GM21515 (cell line): ENCODE measurements at regions not wholly inside any gene's neighbourhood (a gene's known extent, or its start where the extent isn't known, plus 50 kb on each side); places are given as distances from the start of the nearest gene placed in this dataset.
"Not testable (repeated sequence)": the region's sequence is repeated elsewhere in the genome, so short reads cannot be mapped to it uniquely, and the experiment has no call there.

Experiments
- ATAC-seq: cut with Tn5 transposase; IDR thresholded peaks from one replicate; pipeline ENCODE4 v1.9.1; 2021; ENCODE audit not compliant: unreplicated experiment

DNA sequence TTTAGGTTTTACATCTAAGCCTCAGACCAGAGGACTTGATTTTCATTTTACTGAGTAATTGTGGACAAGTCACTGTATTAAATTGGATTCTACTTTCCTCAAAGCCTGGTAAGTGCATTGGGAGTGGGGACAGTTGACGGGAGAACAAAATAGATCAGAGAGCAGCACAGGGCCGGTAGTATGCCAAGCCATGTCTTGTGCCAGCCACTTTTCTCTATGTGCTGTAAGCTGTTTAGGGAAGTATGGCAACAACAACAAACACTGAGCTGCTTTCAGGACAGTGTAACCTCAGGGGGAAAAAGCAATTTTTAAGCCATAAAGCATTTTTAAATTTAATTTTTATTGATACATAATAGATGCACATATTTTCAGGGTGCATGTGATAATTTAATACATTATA, 365.9 kb upstream of the IGFBP3 start:
- ATAC-seq: no peak

DNA sequence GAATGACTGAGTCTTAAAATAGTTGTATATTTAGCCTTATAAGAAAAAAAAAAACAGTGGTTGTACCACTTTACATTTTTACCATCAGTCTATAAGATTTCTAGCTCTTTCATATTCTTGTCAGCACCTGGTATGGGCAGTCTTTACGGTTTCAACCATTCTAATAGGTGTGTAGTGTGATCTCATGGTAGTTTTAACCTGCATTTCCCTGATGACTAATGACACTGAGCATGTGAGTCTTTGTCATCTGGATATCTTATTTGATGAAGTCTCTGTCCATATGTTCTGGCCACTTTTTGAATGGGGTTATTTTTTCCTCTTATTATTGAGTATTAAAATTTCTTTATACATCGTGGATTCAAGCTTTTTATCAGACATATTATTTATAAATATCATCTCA, 365.3 kb upstream of the IGFBP3 start:
- ATAC-seq: no peak

DNA sequence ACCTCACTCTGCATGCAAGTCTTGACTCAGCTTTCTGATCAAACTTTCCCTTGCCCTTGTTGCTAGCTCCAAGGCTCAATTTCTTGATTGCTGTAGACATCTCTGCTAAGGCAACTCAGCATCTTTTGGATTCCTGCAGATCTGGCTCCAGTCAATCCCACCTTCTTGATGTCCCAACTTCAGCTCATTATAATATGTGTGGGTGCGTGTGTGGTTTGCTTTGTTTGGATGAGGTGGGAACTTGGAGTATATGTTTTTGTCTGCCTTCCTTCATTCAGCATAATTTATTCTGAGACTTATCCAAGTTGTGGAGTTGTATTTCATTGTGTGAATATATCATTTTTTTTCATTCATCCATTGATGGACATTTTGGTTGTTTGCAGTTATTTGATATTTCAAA, 364.8 kb upstream of the IGFBP3 start:
- ATAC-seq: no peak

DNA sequence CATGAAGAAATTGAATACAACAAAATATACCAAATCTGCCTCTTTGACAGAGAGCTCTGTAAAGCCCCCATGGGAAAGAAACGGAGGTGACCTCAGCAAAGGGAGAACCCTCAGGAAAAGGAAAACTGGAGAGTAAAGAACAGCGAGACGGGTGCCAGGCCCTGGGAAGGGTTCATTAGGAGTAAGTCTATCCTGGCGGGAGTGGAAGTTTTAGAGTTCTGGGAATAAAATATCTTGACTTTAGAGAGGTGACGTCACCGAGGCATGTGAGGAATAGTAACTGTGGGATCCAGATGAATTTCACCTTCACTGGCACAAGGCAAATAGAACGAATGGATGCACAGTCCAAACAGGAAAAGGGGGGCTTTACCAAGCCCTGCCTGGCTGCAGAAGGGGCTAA, 362.8 kb upstream of the IGFBP3 start:
- ATAC-seq: no peak

DNA sequence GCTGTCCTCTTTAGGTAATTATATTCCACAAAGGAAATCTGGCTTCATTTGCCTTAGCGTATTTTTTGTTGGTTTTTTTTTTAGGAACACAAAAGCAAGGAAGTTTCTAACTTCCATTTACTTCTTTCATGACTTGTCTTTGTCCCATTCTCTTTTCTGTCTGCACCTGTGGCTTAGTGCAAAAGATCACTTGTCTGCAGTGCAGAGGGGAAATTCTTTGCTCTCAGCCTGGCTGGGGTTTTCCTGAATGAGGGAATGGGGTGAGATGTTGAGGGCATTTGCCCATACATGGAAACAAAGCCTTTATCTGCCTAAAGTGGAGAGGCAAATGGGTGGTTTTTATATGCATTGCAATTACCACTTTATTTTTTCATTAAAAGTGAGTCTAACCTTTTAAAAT, 361.1 kb upstream of the IGFBP3 start:
- no peak for ATAC-seq

DNA sequence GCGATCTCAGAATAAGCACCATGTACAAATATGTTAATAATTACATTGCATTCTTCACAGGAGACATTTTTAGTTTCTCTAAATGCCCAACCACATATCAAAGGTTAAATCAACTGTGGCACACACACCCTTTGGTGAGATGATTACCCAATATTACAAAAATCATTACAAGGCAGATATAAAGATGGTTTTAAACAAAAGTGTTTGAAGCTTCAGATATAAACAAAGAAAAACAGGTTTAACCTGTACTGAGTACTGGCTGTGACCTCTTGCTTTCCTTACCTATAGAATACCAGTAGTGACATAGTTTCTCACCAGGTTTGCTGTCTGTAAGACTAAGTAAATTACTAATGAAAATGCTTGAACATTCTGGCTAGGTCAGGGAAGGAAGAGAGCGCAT, 360.0 kb upstream of the IGFBP3 start:
- no peak for ATAC-seq

DNA sequence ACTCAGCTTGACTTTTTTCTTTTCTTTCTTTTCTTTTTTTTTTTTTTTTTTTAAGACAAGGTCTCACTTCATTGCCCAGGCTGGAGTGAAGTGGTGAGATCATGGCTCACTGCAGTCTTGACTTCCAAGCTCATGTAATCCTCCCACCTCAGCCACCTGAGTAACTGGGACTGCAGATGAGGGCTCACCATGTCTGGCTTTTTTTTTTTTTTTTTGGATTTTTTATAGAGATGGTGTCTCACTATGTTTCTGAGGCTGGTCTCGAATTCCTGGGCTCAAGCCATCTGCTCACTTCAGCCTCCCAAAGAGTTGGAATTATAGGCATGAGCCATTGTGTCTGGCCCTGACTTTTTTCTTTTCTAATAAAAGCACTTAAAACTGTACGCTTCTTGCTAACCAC, 358.2 kb upstream of the IGFBP3 start:
- ATAC-seq: no peak

DNA sequence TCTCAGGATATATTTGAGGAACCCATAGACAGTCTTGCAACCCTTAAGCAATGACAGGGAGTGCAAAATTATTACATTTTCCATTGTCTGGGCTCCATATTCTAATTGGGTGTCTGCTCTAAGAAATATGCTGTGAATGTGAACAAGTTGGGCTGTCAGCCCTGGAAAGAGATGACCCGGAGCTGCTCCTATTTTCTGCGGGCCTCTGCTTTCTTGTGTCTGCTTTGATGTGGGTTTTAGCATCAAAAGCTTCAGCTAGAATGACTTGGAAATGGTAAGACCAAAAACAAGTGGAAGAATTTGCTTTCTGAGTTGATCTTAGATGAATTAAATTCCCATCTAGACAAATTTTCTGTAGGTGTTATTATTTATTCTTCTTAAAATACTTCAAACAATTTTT, 343.6 kb upstream of the IGFBP3 start:
- no peak for ATAC-seq

DNA sequence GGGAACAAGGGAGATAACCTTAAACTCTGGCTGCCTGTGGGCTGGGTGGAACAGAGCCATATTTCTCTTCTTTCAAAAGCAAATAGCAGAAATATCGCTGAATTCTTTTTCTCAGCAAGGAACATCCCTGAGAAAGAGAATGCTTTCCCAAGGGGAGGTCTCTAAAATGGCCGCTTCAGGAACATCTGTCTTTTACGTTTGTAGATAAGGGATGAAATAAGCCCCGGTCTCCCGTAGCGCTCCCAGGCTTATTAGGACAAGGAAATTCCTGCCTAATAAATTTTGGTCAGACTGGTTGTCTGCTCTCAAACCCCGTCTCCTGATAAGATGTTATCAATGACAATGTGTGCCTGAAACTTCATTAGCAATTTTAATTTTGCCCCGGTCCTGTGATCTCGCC, 340.6 kb upstream of the IGFBP3 start:
- ATAC-seq: not testable (repeated sequence)

DNA sequence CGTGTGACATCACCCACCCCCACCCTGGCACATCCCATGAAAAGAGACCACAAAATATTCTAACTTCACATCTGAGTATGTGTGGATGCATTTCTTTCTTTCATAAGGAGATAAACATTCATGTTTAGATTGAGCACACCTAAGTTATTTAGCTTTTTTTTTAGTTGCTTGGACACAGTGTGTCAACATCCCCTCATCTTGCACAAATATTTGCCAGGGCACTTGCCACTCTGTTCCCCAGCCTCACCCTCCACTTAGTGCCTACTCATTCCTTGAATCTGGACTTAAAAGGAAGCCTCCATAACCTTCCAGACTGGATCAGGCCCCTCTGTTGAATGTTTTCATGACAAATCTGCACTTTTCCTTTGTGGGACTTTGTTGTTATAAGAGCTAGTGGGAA, 338.9 kb upstream of the IGFBP3 start:
- no peak for ATAC-seq

DNA sequence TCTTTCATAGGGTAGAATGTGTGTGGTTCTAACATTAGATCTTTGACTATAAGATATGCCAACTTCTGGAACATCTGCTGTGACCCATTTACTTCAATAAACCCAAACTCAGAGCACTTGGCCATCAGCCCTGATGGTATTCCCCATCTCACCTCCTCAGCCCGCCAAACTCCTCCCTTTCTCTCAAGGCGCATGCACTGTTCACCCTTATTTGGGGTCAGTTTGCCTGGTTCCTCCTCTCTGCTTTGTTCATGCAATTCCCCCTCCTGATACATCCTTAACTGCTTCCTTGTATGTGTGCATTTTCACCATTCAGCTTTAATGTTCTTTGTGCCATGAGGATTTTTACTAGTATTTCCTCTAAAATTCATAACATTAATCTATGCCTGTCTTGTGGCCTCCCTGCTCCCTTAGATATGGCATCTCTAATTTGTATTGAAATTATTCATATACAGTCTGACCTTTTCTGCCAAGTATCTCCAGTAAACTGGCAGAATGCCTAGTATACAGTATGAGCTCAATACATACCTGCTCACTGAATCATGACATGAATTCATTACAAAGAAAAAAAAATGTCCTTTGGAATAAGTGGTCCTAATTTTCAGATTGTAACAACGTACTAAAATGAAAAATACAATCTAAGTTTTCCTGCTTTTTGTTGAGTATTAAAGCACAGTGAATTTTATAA, 336.8 kb upstream of the IGFBP3 start:
- ATAC-seq: no peak

DNA sequence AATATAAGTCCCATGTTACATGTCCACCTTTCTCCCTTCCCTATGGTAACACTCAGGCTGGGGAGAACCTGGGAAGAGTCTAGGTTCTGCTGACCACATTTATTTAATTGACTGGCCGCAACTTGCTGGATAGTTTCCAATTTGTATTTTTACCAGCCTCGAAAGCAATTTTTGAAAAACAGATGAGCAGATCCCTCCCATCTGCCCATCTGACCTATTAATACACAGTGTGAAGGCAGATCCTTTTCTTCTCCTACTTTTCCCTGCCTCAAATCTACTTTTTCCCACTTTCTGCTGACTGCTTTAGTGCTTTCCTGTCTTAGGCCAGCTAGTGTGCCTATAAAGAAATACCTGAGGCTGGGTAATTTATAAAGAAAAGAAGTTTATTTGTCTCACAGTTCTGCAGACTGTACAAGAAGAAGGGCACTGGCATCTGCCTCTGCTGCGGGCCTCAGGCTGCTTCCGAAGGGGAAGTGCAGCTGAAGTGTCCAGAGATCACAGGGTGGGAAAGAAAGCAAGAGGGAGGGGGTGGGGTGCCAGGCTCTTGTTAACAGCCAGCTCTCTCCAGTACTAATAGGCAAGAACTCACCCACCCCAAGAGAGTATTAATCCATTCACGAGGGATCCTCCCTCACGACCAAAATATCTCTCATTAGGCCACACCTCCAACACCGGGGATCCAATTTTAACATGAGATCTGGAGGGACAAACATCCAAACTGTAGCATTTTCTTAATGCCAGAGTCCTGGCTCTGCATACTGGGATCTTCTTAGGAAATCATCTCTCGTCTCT, 336.0 kb upstream of the IGFBP3 start:
- no peak for ATAC-seq

DNA sequence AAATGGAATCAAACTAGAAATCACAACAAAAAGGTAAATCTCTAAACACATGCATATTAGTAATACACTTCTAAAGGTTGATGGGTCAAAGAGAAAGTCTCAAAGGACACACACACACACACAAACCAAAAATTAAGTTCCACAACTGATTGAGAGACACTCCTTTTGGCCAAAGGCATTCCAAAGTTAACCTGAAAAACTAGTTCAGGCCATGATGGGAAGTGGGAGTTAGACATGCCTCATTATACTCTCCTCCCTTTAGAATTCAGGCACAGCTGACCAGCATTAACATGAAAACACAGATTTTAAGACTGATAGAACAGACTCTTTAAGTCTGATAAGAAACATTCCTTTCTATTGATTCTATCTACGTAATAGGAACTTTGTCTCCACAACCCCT, 332.4 kb upstream of the IGFBP3 start:
- ATAC-seq: no peak

DNA sequence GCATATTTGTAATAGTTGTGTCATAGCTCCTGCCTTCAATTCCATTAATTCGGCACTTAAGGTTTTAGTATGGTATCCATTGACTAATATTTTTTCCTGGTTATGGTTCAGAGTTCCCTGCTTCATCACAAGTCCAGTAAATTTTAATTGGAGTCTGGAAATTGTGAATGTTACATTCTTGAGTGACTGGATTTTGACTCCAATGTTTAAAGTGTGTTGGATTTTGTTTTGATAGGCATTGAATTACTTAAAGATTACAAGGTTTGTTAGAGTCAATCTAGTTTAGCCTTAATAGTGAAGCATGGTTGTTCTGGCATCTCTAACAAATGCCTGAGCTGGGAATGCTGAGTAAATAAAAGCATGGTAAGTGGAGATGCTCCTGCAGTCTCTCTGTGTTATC, 326.6 kb upstream of the IGFBP3 start:
- ATAC-seq: no peak

DNA sequence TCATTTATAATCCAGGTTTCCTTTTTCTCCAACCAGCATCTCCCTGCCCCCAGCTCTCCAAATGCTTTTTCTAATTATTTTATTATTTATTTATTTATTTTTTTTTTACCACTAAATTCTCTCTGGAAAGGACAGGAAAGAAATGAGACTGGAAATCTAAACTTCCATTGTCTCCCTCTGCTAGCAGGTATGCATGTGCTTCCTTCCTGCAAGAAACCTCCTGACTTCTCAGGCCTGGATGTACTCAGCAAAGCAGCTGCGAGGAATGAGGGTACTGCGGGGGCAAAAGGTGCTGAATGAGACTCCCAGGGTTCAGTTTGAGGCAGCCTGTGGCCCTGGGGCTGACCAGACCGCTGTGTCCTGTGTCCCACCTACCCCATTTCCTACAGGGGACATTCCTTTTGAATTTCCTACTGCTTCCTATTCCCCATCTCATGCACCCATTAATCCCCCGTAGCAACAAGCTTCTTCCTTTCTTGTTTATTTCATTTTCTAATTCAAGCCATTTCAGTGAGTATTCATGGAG, 324.6 kb upstream of the IGFBP3 start:
- ATAC-seq: no peak

DNA sequence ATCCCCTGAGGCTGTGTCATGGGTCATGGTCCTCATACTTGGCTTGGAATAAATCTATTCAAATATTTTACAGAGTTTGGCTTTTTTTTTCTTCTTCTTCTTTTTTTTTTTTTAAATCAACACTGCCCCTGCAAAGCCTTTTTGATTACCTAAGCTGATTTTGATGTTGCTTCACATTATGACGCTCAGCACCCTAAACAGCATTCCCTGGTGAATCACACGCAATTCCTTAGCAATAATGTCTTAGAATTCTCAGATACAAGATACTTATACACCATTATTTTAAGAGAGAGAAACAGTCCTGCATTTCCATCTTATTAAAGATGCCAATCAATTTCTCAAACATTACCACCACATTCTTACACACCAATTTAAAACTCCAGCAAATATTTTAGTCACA, 323.7 kb upstream of the IGFBP3 start:
- ATAC-seq: no peak

DNA sequence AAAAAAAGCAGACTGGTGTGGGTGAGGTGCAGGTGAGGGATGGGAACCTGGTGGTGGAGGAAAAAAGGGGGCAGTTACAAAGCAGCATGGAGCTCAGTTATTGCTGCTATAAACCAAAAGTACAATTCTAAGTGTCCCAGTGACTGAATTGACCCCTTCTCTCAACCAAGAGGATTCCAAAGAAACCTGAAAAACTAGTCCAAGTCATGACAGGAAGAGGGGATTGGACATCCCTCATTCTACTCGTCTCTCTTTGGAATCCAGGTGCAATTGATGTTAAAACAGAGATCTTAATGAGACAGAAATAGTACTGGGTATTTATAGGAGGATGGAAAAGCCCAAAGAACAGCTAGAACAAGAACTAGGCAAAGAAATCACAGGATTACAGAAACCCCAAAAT, 322.3 kb upstream of the IGFBP3 start:
- no peak for ATAC-seq

DNA sequence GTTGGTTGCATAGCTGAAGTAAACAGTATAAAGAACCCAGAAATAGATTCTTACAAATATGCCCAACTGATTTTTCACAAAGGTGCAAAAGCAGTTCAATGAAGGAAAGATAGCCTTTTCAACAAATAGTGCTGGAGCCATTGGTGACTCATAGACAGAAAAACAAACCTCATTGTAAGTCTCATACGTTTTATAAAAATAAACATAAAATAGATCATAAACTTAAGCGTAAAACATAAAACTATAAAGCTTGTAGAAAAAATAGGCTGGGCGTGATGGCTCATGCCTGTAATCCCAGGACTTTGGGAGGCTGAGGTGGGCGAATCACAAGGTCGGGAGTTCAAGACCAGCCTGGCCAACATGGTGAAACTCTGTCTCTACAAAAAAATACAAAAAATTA, 318.8 kb upstream of the IGFBP3 start:
- ATAC-seq: no peak

DNA sequence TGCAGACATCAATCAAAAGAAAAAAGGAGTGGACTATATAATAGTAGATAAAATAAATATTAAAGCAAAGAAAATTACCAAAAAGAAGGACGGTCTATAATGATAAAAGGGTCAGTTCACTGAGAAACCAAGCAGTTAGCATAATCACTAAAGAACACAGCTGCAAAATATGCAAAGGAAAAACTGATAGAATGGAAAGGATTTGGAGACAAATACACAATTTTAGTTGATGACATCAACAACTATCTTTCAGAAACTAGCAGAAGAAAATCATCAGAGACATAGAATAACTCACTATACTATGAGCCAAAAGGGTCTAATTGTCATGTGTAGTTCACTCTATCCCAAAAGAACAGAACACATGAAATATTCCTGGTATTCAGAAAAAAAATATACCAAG, 316.4 kb upstream of the IGFBP3 start:
- no peak for ATAC-seq

DNA sequence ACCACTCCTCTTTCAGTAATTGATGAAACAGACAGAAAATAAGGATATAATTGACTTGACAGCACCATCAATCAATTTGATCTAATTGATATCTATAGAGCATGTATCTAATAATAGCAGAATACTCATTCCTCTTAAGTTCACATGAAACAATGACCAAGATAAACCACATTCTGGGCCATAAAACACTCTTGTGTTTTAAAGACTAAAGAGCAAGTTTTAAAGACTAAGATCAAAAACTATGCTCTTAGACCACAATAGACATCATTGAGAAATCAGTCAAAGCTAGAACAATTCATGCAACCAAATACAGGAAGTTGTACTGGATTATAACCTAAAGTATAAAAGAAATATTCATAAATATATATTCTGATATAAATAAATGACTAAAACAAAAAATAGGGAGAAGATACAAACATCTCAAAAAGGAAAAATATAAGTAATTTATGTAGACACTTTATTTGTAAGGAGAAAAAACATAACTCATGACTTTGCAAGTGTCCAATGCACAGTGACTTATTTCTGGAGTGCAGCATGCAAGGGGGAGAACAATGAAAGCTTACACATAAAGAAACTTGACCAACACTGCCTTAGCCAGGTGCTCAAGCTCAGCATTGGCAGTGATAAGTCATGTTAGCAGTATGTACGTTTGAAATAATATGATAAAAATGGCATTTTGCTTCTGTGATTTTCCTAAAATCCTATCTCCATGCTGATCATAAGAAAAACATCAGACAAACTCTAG, 312.7 kb upstream of the IGFBP3 start:
- ATAC-seq: peak; percentile 72

DNA sequence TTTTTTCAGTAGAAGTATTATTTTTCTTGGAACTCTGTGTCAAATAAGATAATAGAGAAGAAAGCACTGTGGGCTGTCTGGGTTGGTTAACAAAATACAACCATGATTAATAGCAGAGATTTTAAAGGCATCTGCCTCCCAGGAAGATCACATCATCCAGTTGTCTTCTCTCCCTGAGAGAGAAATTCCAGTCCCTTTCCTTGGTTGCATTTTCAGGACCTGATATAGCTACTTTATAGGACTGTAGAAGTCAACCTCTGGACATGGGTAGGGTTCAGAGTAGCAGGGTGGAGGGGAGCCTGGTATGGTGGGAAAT, 309.9 kb upstream of the IGFBP3 start:
- no peak for ATAC-seq
